Ovary (tissue), 7 donors: ENCODE measurements at regions not wholly inside any gene's neighbourhood (a gene's known extent, or its start where the extent isn't known, plus 50 kb on each side); places are given as distances from the start of the nearest gene placed in this dataset.

Source experiments
- DNase-seq, 5 donors: peaks; one replicate each; pipeline ENCODE4 v3.0.0-alpha.2; 2019 to 2020
- H3K27ac ChIP-seq, 2 donors: fragments of 200-600 bp; one replicate each; pipeline versions ENCODE4 v1.5.1 to v1.8.0; 2019 to 2022
- H3K27me3 ChIP-seq: fragments of 200-600 bp; one replicate; pipeline ENCODE4 v1.8.0; 2022
- H3K36me3 ChIP-seq: fragments of 200-600 bp; sonication (generic); one replicate; pipeline ENCODE4 v1.5.1; 2019
- H3K4me1 ChIP-seq: one replicate; pipeline ENCODE4 v1.8.1; 2013; ENCODE audit warnings: mild to moderate bottlenecking, moderate library complexity; ENCODE audit not compliant: insufficient read depth
- H3K4me3 ChIP-seq: fragments of 200-600 bp; sonication (generic); one replicate; pipeline ENCODE4 v1.5.1; 2017
- H3K9me3 ChIP-seq, 2 donors: fragments of 200-600 bp in 1 of 2; sonication (generic) in 1 of 2; one replicate each; pipeline versions ENCODE4 v1.5.1 to v1.8.1; 2013 to 2019; ENCODE audit warnings: mild to moderate bottlenecking in 1 of 2, moderate library complexity in 1 of 2
- EP300 ChIP-seq: sonication (generic); formaldehyde crosslinking; IDR thresholded peaks from one replicate; pipeline ENCODE4 v1.6.1; 2017; ENCODE audit warnings: antibody characterized with exemption
- POLR2A ChIP-seq: fragments of 450-650 bp; IDR thresholded peaks from one replicate; pipeline ENCODE4 v1.6.1; 2017; ENCODE audit warnings: antibody characterized with exemption, mild to moderate bottlenecking, moderate library complexity
- WGBS, 3 donors: extraction: QIAGEN DNeasy Blood & Tissue Kit in 1 of 3; methylation state at CpG; one replicate each; pipeline versions ENCODE4 v1.1.5 to v1.1.7; 2013 to 2017; 5-methylcytosine and 5-hydroxymethylcytosine counted together
- intact Hi-C, 4 donors: fragments of 100-400 bp; cut with DNase I; formaldehyde crosslinking; loops; one replicate each; pipeline versions ENCODE4 v1.11.0 to v1.15.1; 2022 to 2023
- TF ChIP-seq, protein P1 (sequence below), 3 donors: fragments of 450-650 bp in 2 of 3; fragments of 200-600 bp in 1 of 3; IDR thresholded peaks; one replicate each; pipeline versions ENCODE4 v1.5.1 to v1.8.0; 2016 to 2022; ENCODE audit warnings: antibody characterized with exemption in 3 of 3, mild to moderate bottlenecking in 1 of 3
- donor health status: DM: no; HTN: no; CAD: no; lungs with moderate emphysema.
- donor health status: DM: no; HTN: no; CAD: no.
- donor health status: Bipolar disorder and iron deficiency.
- donor health status: DM: no; HTN: no; CAD: no.
- donor health status: DM: yes; HTN: yes; CAD: no.

DNA sequence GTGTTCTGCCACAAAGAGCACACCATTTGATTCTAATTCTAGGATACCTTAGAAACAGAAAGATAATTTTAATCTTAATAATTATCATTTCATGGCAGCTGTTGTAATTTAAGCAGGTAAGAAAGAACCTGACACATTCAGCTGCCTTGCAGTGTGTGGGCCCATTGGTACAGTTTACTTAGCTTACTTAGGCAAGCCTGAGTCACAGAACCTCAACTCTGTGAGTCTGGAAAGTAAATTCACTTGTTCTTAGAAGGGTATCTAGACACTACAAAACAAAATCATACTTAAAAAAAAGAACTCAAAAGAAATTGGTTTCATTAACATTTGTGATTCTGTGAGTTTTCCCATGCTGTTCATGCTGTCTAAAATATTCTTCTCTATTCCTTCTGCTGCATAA is 956.3 kb upstream of the SLC39A10 start:
- no peaks in the 10 kb centered on the region for H3K27me3 ChIP-seq
- H3K36me3 ChIP-seq = no peaks in the 10 kb centered on the region
- no peak overlapping the region for H3K27ac ChIP-seq
- H3K4me1 ChIP-seq = no peaks in the 10 kb centered on the region
- H3K4me3 ChIP-seq = no peak overlapping the region
- no peak for TF ChIP-seq POLR2A
- no peaks in the 10 kb centered on the region for H3K9me3 ChIP-seq
- intact Hi-C loops = no loop called here
- no peak for DNase-seq

GRCh38 chr2:194700116-194700515 is 956.9 kb upstream of the SLC39A10 start:
- Histone ChIP-seq H3K9me3 (no peaks in the 10 kb centered on the region), H3K36me3 (no peaks in the 10 kb centered on the region), H3K27ac (no peak overlapping the region), H3K4me3 (no peak overlapping the region), H3K27me3 (no peaks in the 10 kb centered on the region), H3K4me1 (no peaks in the 10 kb centered on the region)
- DNase-seq = no peak
- intact Hi-C loops = no loop called here
- TF ChIP-seq POLR2A (no peak), EP300 (no peak)
- TF ChIP-seq, protein P1, sequence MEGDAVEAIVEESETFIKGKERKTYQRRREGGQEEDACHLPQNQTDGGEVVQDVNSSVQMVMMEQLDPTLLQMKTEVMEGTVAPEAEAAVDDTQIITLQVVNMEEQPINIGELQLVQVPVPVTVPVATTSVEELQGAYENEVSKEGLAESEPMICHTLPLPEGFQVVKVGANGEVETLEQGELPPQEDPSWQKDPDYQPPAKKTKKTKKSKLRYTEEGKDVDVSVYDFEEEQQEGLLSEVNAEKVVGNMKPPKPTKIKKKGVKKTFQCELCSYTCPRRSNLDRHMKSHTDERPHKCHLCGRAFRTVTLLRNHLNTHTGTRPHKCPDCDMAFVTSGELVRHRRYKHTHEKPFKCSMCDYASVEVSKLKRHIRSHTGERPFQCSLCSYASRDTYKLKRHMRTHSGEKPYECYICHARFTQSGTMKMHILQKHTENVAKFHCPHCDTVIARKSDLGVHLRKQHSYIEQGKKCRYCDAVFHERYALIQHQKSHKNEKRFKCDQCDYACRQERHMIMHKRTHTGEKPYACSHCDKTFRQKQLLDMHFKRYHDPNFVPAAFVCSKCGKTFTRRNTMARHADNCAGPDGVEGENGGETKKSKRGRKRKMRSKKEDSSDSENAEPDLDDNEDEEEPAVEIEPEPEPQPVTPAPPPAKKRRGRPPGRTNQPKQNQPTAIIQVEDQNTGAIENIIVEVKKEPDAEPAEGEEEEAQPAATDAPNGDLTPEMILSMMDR (IDR thresholded peaks at IDR 0.05) = no peak
- 58 to 66% (median 60%) methylated on average over 3 of the region's 3 CpGs for WGBS, 3 donors

DNA sequence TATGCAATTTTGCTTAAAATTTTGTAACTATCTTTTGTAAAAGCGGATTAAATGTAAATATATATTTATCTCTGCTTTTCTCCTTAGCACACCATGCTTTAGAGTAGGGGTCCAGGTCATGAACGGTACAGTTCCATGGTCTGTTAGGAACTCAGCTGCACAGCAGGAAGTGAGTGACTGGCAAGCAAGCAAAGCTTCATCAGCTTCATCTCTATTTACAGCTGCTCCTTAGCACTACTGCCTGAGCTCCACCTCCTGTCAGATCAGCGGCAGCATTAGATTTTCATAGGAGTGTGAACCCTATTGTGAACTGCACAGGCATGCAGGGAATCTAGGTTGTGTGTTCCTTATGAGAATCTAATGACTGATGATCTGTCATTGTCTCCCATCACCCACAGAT is 959.0 kb upstream of the SLC39A10 start:
- no peak for DNase-seq
- H3K4me1 ChIP-seq = no peaks in the 10 kb centered on the region
- TF ChIP-seq EP300 (no peak), POLR2A (no peak)
- TF ChIP-seq, protein P1 (IDR thresholded peaks at IDR 0.05) = no peak
- intact Hi-C loops = no loop called here
- no peaks in the 10 kb centered on the region for H3K36me3 ChIP-seq
- 67 to 71% (median 69%) methylated on average over 3 of the region's 3 CpGs for WGBS, 3 donors
- no peaks in the 10 kb centered on the region for H3K9me3 ChIP-seq
- H3K27me3 ChIP-seq = no peaks in the 10 kb centered on the region
- no peak overlapping the region for H3K27ac ChIP-seq
- H3K4me3 ChIP-seq = no peak overlapping the region

DNA sequence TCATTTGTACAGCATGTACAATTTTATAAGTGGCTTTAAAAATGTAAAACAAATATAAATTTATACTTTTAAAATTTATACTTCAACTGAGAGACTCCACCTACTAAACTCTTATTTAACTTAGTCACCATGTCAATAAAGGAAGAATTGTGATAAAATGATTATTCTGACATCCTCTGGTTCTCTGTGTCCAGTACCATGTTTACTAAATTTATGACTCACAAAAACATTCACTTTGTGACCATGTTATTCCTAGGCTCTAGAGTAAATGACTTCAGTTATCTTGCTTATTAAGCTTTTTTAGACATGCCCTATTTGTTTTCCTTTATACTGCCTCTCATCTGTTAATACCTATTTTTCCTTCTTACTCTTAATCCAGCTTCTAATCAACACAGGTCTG is 959.6 kb upstream of the SLC39A10 start:
- DNase-seq = no peak
- Histone ChIP-seq H3K36me3 (no peaks in the 10 kb centered on the region), H3K27ac (no peak overlapping the region), H3K4me3 (no peak overlapping the region), H3K4me1 (no peaks in the 10 kb centered on the region), H3K27me3 (no peaks in the 10 kb centered on the region), H3K9me3 (no peaks in the 10 kb centered on the region)
- intact Hi-C loops = no loop called here
- TF ChIP-seq POLR2A (no peak), EP300 (no peak)
- TF ChIP-seq, protein P1 (IDR thresholded peaks at IDR 0.05) = no peak

- no peaks in the 10 kb centered on the region for H3K4me1 ChIP-seq
- H3K4me3 ChIP-seq = no peak overlapping the region
- no peaks in the 10 kb centered on the region for H3K27me3 ChIP-seq
- intact Hi-C loops = no loop called here
- no peak for DNase-seq
- no peak overlapping the region for H3K27ac ChIP-seq
- no peaks in the 10 kb centered on the region for H3K36me3 ChIP-seq
- H3K9me3 ChIP-seq = no peaks in the 10 kb centered on the region
- TF ChIP-seq POLR2A (no peak), EP300 (no peak)
- TF ChIP-seq, protein P1 (IDR thresholded peaks at IDR 0.05) = no peak
Measured at GRCh38 chr2:194696690-194697089, 960.3 kb upstream of the SLC39A10 start.
